CD4-positive, alpha-beta T cell treated with Interleukin-12 subunit alpha and Interleukin-12 subunit beta, for 1 hour (primary cell): ENCODE measurements at regions not wholly inside any gene's neighbourhood (a gene's known extent, or its start where the extent isn't known, plus 50 kb on each side); places are given as distances from the start of the nearest gene placed in this dataset.

Source experiments
- DNase-seq: peaks from one replicate; pipeline ENCODE4 v3.0.0-alpha.2; 2020

GRCh38 chr3:82078246-82078645 lies 316.8 kb upstream of the GBE1 start:
- DNase-seq = no peak

GRCh38 chr3:82067420-82067819 lies 306.0 kb upstream of the GBE1 start:
- no peak for DNase-seq

GRCh38 chr3:82058809-82059208 lies 297.4 kb upstream of the GBE1 start:
- no peak for DNase-seq

GRCh38 chr3:82055792-82056191 lies 294.3 kb upstream of the GBE1 start:
- DNase-seq = no peak

- no peak for DNase-seq
Measured at GRCh38 chr3:82054849-82055248, 293.4 kb upstream of the GBE1 start.

GRCh38 chr3:82053236-82053635 lies 291.8 kb upstream of the GBE1 start:
- DNase-seq = no peak

- no peak for DNase-seq
Measured at GRCh38 chr3:82050382-82050781, 288.9 kb upstream of the GBE1 start.

GRCh38 chr3:82048711-82049110 lies 287.3 kb upstream of the GBE1 start:
- DNase-seq = no peak

- no peak for DNase-seq
Measured at GRCh38 chr3:82044930-82045705, 283.7 kb upstream of the GBE1 start.

GRCh38 chr3:82038556-82038955 lies 277.1 kb upstream of the GBE1 start:
- no peak for DNase-seq

GRCh38 chr3:82033186-82033585 lies 271.7 kb upstream of the GBE1 start:
- DNase-seq = no peak

GRCh38 chr3:82031596-82031995 lies 270.2 kb upstream of the GBE1 start:
- no peak for DNase-seq

GRCh38 chr3:82030916-82031315 lies 269.5 kb upstream of the GBE1 start:
- no peak for DNase-seq

GRCh38 chr3:82022836-82023235 lies 261.4 kb upstream of the GBE1 start:
- no peak for DNase-seq

GRCh38 chr3:82020282-82020681 lies 258.8 kb upstream of the GBE1 start:
- no peak for DNase-seq

GRCh38 chr3:82015241-82015640 lies 253.8 kb upstream of the GBE1 start:
- DNase-seq = no peak

- no peak for DNase-seq
Measured at GRCh38 chr3:82012775-82013174, 251.3 kb upstream of the GBE1 start.

- DNase-seq = no peak
Measured at GRCh38 chr3:82011336-82011735, 249.9 kb upstream of the GBE1 start.

GRCh38 chr3:82005266-82005665 lies 243.8 kb upstream of the GBE1 start:
- DNase-seq = no peak

- no peak for DNase-seq
Measured at GRCh38 chr3:82004266-82004665, 242.8 kb upstream of the GBE1 start.

- no peak for DNase-seq
Measured at GRCh38 chr3:82002986-82003642, 241.7 kb upstream of the GBE1 start.

- no peak for DNase-seq
Measured at GRCh38 chr3:82002491-82002890, 241.0 kb upstream of the GBE1 start.

GRCh38 chr3:82001276-82001923 lies 240.0 kb upstream of the GBE1 start:
- DNase-seq = no peak

- no peak for DNase-seq
Measured at GRCh38 chr3:82000773-82001172, 239.3 kb upstream of the GBE1 start.
